ENCODE measurements at regions not wholly inside any gene's neighbourhood (a gene's known extent, or its start where the extent isn't known, plus 50 kb on each side); places are given as distances from the start of the nearest gene placed in this dataset.
"Not testable (repeated sequence)": the region's sequence is repeated elsewhere in the genome, so short reads cannot be mapped to it uniquely, and the experiment has no call there.

- DNase-seq (ENCODE audit: insufficient read length): no peak
- TF ChIP-seq POLR2AphosphoS5 (IDR thresholded peaks at IDR 0.05; ENCODE audit: low read depth, low read length): no peak
- TF ChIP-seq POLR2A (IDR thresholded peaks at IDR 0.05; ENCODE audit: low read depth, low read length): no peak
- TF ChIP-seq TAF1 (IDR thresholded peaks at IDR 0.05; ENCODE audit: borderline replicate concordance, low read depth, low read length): no peak
- no peak for FAIRE-seq
These were observed 978.1 kb upstream of the CELF2 start for GRCh38 chr10:10039595-10039994.

- TF ChIP-seq POLR2AphosphoS5 (IDR thresholded peaks at IDR 0.05; ENCODE audit: low read depth, low read length) (no peak), POLR2A (IDR thresholded peaks at IDR 0.05; ENCODE audit: low read depth, low read length) (no peak), TAF1 (IDR thresholded peaks at IDR 0.05; ENCODE audit: borderline replicate concordance, low read depth, low read length) (no peak)
- FAIRE-seq (no peak), DNase-seq (ENCODE audit: insufficient read length) (no peak)
These were observed 974.6 kb upstream of the CELF2 start for GRCh38 chr10:10043083-10043482.

- FAIRE-seq: no peak
- TF ChIP-seq POLR2A (IDR thresholded peaks at IDR 0.05; ENCODE audit: low read depth, low read length) (no peak), POLR2AphosphoS5 (IDR thresholded peaks at IDR 0.05; ENCODE audit: low read depth, low read length) (no peak), TAF1 (IDR thresholded peaks at IDR 0.05; ENCODE audit: borderline replicate concordance, low read depth, low read length) (no peak)
- DNase-seq (ENCODE audit: insufficient read length): no peak
These were observed 972.5 kb upstream of the CELF2 start for GRCh38 chr10:10044922-10045764.

GRCh38 chr10:10045765-10046028, 972.0 kb upstream of the CELF2 start:
- no peak for FAIRE-seq
- no peak for TF ChIP-seq POLR2AphosphoS5 (IDR thresholded peaks at IDR 0.05; ENCODE audit: low read depth, low read length)
- no peak for DNase-seq (ENCODE audit: insufficient read length)

GRCh38 chr10:10047426-10047825, 970.2 kb upstream of the CELF2 start:
- DNase-seq (ENCODE audit: insufficient read length) (no peak), FAIRE-seq (no peak)
- TF ChIP-seq TAF1 (IDR thresholded peaks at IDR 0.05; ENCODE audit: borderline replicate concordance, low read depth, low read length) (no peak), POLR2A (IDR thresholded peaks at IDR 0.05; ENCODE audit: low read depth, low read length) (no peak), POLR2AphosphoS5 (IDR thresholded peaks at IDR 0.05; ENCODE audit: low read depth, low read length) (no peak)

- no peak for DNase-seq (ENCODE audit: insufficient read length)
- no peak for TF ChIP-seq TAF1 (IDR thresholded peaks at IDR 0.05; ENCODE audit: borderline replicate concordance, low read depth, low read length)
- no peak for TF ChIP-seq POLR2AphosphoS5 (IDR thresholded peaks at IDR 0.05; ENCODE audit: low read depth, low read length)
- no peak for FAIRE-seq
These were observed 964.6 kb upstream of the CELF2 start for GRCh38 chr10:10053051-10053450.

- FAIRE-seq (no peak), DNase-seq (ENCODE audit: insufficient read length) (no peak)
- no peak for TF ChIP-seq POLR2A (IDR thresholded peaks at IDR 0.05; ENCODE audit: low read depth, low read length)
- no peak for TF ChIP-seq TAF1 (IDR thresholded peaks at IDR 0.05; ENCODE audit: borderline replicate concordance, low read depth, low read length)
- no peak for TF ChIP-seq POLR2AphosphoS5 (IDR thresholded peaks at IDR 0.05; ENCODE audit: low read depth, low read length)
These were observed 963.2 kb upstream of the CELF2 start for GRCh38 chr10:10054466-10054865.

GRCh38 chr10:10055656-10056442, 961.8 kb upstream of the CELF2 start:
- no peak for TF ChIP-seq TAF1 (IDR thresholded peaks at IDR 0.05; ENCODE audit: borderline replicate concordance, low read depth, low read length)
- TF ChIP-seq POLR2A (IDR thresholded peaks at IDR 0.05; ENCODE audit: low read depth, low read length): no peak
- TF ChIP-seq POLR2AphosphoS5 (IDR thresholded peaks at IDR 0.05; ENCODE audit: low read depth, low read length): no peak
- DNase-seq (ENCODE audit: insufficient read length) (no peak), FAIRE-seq (no peak)

GRCh38 chr10:10056961-10057360, 960.7 kb upstream of the CELF2 start:
- no peak for TF ChIP-seq POLR2AphosphoS5 (IDR thresholded peaks at IDR 0.05; ENCODE audit: low read depth, low read length)
- no peak for TF ChIP-seq TAF1 (IDR thresholded peaks at IDR 0.05; ENCODE audit: borderline replicate concordance, low read depth, low read length)
- no peak for TF ChIP-seq POLR2A (IDR thresholded peaks at IDR 0.05; ENCODE audit: low read depth, low read length)
- FAIRE-seq (no peak), DNase-seq (ENCODE audit: insufficient read length) (no peak)

GRCh38 chr10:10067644-10068043, 950.0 kb upstream of the CELF2 start:
- FAIRE-seq (no peak), DNase-seq (ENCODE audit: insufficient read length) (no peak)
- no peak for TF ChIP-seq POLR2AphosphoS5 (IDR thresholded peaks at IDR 0.05; ENCODE audit: low read depth, low read length)
- TF ChIP-seq TAF1 (IDR thresholded peaks at IDR 0.05; ENCODE audit: borderline replicate concordance, low read depth, low read length): no peak
- no peak for TF ChIP-seq POLR2A (IDR thresholded peaks at IDR 0.05; ENCODE audit: low read depth, low read length)

GRCh38 chr10:10074847-10075246, 942.8 kb upstream of the CELF2 start:
- not testable (repeated sequence) for DNase-seq (ENCODE audit: insufficient read length); FAIRE-seq

- FAIRE-seq: no peak
These were observed 939.2 kb upstream of the CELF2 start for GRCh38 chr10:10078446-10078845.

More at GRCh38 chr10:10078446-10078845, 939.2 kb upstream of the CELF2 start:
- TF ChIP-seq TAF1 (IDR thresholded peaks at IDR 0.05; ENCODE audit: borderline replicate concordance, low read depth, low read length): no peak
- no peak for TF ChIP-seq POLR2A (IDR thresholded peaks at IDR 0.05; ENCODE audit: low read depth, low read length)
- no peak for TF ChIP-seq POLR2AphosphoS5 (IDR thresholded peaks at IDR 0.05; ENCODE audit: low read depth, low read length)
- DNase-seq (ENCODE audit: insufficient read length): no peak
